Breast epithelium (tissue), 3 donors: ENCODE measurements at regions not wholly inside any gene's neighbourhood (a gene's known extent, or its start where the extent isn't known, plus 50 kb on each side); places are given as distances from the start of the nearest gene placed in this dataset.

Source experiments
- CTCF ChIP-seq, 3 donors: fragments of 450-650 bp; IDR thresholded peaks; one replicate each; pipeline ENCODE4 v1.5.1; 2016 to 2017; ENCODE audit warnings: antibody characterized with exemption in 3 of 3, mild to moderate bottlenecking in 3 of 3, moderate library complexity in 3 of 3
- POLR2A ChIP-seq: fragments of 450-650 bp; IDR thresholded peaks from one replicate; pipeline ENCODE4 v1.6.1; 2016; ENCODE audit warnings: antibody characterized with exemption, mild to moderate bottlenecking, moderate library complexity
- POLR2AphosphoS5 ChIP-seq, 3 donors: sonication (generic); formaldehyde crosslinking; IDR thresholded peaks; one replicate each; pipeline ENCODE4 v1.6.1; 2017; ENCODE audit warnings: antibody characterized with exemption in 3 of 3

- TF ChIP-seq CTCF (IDR thresholded peaks at IDR 0.05) (no peak), POLR2A (no peak), POLR2AphosphoS5 (IDR thresholded peaks at IDR 0.05) (no peak)
These were observed 52.7 kb upstream of the APBB1IP start for GRCh38 chr10:26385443-26385842.
